Peyer's patch (tissue), 4 donors: ENCODE measurements at regions not wholly inside any gene's neighbourhood (a gene's known extent, or its start where the extent isn't known, plus 50 kb on each side); places are given as distances from the start of the nearest gene placed in this dataset.

Source experiments
- DNase-seq, 3 donors: peaks; one replicate each; pipeline ENCODE4 v3.0.0-alpha.2; 2017 to 2019
- H3K27ac ChIP-seq, 4 donors: fragments of 200-600 bp; sonication (generic); one replicate each; pipeline ENCODE4 v1.5.1; 2016 to 2019
- H3K27me3 ChIP-seq, 2 donors: fragments of 200-600 bp; sonication (generic); one replicate each; pipeline ENCODE4 v1.5.1; 2019
- H3K36me3 ChIP-seq, 3 donors: fragments of 200-600 bp; sonication (generic); one replicate each; pipeline ENCODE4 v1.5.1; 2016 to 2019
- H3K4me1 ChIP-seq, 4 donors: fragments of 200-600 bp; sonication (generic); one replicate each; pipeline ENCODE4 v1.5.1; 2016 to 2019
- H3K4me3 ChIP-seq, 4 donors: fragments of 200-600 bp; sonication (generic); 1 replicate in 3 of 4; 2 replicates in 1 of 4; pipeline ENCODE4 v1.5.1; 2016 to 2019; ENCODE audit warnings: mild to moderate bottlenecking in 1 of 4
- H3K9me3 ChIP-seq, 4 donors: fragments of 200-600 bp; sonication (generic); one replicate each; pipeline ENCODE4 v1.5.1; 2016 to 2019; ENCODE audit warnings: mild to moderate bottlenecking in 1 of 4
- POLR2A ChIP-seq, 2 donors: fragments of 450-650 bp; IDR thresholded peaks; one replicate each; pipeline ENCODE4 v1.5.1; 2017; ENCODE audit warnings: antibody characterized with exemption in 2 of 2, mild to moderate bottlenecking in 2 of 2, moderate library complexity in 2 of 2
- TF ChIP-seq, protein P1 (sequence below), 6 experiments: fragments of 450-650 bp in 4 of 6; fragments of 200-600 bp in 2 of 6; sonication (generic) in 1 of 6; IDR thresholded peaks; one replicate each; pipeline ENCODE4 v1.5.1; 2017 to 2019; ENCODE audit warnings: antibody characterized with exemption in 6 of 6, mild to moderate bottlenecking in 3 of 6, moderate library complexity in 1 of 6

DNA sequence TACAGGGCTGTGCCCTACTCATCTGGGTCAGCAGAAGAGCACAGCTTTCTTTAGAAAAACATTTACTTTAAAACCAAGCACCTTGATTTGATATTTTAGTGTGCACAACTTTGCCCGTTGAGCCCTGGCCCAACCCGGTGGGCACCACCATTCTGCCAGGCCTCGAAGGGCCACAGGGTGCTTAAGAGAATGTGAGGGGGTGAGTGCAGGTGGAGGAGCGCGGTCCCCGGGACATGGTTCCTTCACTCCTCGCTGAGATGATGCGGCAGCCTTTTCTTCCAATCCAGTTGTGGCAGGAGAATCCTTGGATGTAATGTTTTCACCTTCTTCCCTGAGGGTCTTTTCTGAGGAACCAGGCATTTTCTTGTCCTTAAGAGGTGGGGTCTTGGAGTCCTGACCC is 119.0 kb downstream of the RPIA start:
- Histone ChIP-seq H3K27me3 (no peaks in the 10 kb centered on the region), H3K36me3 (no peaks in the 10 kb centered on the region), H3K4me1 (no peaks in the 10 kb centered on the region), H3K27ac (no peak overlapping the region), H3K4me3 (no peak overlapping the region), H3K9me3 (peaks cover 0 to under 1% (median under 1%) of the 10 kb centered on the region in 4 donors)
- no peak for DNase-seq
- TF ChIP-seq, protein P1, sequence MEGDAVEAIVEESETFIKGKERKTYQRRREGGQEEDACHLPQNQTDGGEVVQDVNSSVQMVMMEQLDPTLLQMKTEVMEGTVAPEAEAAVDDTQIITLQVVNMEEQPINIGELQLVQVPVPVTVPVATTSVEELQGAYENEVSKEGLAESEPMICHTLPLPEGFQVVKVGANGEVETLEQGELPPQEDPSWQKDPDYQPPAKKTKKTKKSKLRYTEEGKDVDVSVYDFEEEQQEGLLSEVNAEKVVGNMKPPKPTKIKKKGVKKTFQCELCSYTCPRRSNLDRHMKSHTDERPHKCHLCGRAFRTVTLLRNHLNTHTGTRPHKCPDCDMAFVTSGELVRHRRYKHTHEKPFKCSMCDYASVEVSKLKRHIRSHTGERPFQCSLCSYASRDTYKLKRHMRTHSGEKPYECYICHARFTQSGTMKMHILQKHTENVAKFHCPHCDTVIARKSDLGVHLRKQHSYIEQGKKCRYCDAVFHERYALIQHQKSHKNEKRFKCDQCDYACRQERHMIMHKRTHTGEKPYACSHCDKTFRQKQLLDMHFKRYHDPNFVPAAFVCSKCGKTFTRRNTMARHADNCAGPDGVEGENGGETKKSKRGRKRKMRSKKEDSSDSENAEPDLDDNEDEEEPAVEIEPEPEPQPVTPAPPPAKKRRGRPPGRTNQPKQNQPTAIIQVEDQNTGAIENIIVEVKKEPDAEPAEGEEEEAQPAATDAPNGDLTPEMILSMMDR (IDR thresholded peaks at IDR 0.05): no peak

DNA sequence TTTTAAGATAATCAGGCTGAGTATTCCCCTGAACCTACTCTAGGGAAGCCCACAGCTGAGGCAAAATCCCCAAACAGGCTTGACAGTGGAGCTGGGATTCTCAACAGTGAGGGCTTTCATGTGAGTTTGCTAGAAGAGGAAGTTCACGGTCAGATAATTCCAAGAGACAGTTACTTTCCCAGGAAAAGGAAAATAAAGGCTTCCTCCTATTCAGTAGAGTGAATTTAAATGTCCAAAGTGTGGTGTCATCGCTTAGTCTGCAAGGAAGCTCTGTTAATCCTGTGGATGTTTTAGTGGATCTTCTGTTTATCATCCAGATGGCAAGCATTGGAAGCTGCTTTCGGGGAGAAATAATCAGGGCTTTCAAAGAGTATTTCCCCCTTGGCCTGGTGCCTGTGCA is 119.8 kb downstream of the RPIA start:
- no peak overlapping the region for H3K27ac ChIP-seq
- peaks cover 0 to 6% (median 3%) of the 10 kb centered on the region in 4 donors for H3K9me3 ChIP-seq
- H3K36me3 ChIP-seq: no peaks in the 10 kb centered on the region
- no peaks in the 10 kb centered on the region for H3K4me1 ChIP-seq
- no peak overlapping the region for H3K4me3 ChIP-seq
- TF ChIP-seq, protein P1 (IDR thresholded peaks at IDR 0.05): no peak
- no peak for TF ChIP-seq POLR2A (IDR thresholded peaks at IDR 0.05)
- no peaks in the 10 kb centered on the region for H3K27me3 ChIP-seq
- DNase-seq: no peak

DNA sequence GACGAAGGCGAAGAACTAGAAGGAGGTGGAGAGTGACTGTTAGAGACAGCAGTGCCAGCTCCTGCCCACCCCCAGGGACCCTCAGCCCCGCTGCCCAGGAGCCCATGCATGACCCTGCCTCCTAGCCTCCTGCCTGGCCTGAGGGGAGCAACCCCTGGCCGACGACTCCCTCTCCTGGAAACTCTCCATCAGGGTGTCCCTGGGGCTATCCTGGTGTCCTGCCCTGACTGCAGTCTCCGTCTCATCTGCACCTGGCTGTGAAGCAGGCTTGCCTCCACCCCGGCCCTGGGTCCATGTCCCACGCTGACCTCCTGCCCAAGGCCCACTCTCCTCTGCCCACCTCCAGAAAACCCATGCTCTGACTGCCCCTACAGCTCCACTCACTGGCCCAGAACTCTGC is 120.2 kb downstream of the RPIA start:
- H3K4me1 ChIP-seq: no peaks in the 10 kb centered on the region
- peaks cover 0 to 6% (median 3%) of the 10 kb centered on the region in 4 donors for H3K9me3 ChIP-seq
- TF ChIP-seq POLR2A (IDR thresholded peaks at IDR 0.05): no peak
- TF ChIP-seq, protein P1 (IDR thresholded peaks at IDR 0.05): no peak
- H3K27me3 ChIP-seq: no peaks in the 10 kb centered on the region
- H3K36me3 ChIP-seq: no peaks in the 10 kb centered on the region
- H3K4me3 ChIP-seq: no peak overlapping the region
- DNase-seq: no peak
- no peak overlapping the region for H3K27ac ChIP-seq

DNA sequence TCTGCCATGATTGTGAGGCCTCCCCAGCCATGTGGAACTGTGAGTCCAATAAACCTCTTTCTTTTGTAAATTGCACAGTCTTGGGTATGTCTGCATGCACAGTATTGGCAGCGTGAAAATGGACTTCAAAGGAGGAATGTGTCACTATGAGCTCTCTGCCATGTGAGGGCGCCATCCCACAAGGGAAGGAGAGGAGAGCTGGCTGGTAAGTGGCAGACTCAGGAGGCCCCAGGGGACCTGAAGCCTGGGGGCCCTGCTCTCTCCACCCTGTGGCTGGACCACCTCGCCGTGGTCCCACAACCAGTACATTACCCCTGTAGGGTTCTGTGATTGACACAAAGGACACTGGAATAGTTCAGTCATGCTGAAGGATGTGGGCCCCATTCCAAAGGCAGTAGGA is 122.1 kb downstream of the RPIA start:
- TF ChIP-seq, protein P1 (IDR thresholded peaks at IDR 0.05): no peak
- no peak for TF ChIP-seq POLR2A (IDR thresholded peaks at IDR 0.05)
- H3K36me3 ChIP-seq: no peaks in the 10 kb centered on the region

DNA sequence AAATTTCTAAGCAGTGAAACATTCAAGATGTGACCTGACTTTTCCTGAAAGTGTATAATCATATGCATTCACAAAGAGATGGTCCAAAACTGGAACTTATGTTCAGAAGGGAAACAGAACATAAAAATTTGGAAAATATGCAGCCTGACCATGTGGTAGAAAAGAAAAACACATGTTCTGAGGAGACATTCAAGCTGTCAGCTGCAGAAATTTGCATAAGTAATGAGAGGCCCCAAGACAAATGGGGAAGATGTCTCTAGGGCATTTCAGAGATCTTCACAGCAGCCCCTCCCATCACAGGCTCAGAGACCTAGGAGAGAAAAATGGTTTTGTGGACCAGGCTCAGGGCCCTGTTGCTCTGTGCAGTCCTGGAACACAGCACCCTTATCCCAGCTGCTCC is 123.8 kb downstream of the RPIA start:
- no peaks in the 10 kb centered on the region for H3K4me1 ChIP-seq
- H3K27ac ChIP-seq: no peak overlapping the region
- no peak overlapping the region for H3K4me3 ChIP-seq
- peaks cover 0 to 6% (median 3%) of the 10 kb centered on the region in 4 donors for H3K9me3 ChIP-seq
- TF ChIP-seq, protein P1 (IDR thresholded peaks at IDR 0.05): no peak
- TF ChIP-seq POLR2A (IDR thresholded peaks at IDR 0.05): no peak
- DNase-seq: no peak
- no peaks in the 10 kb centered on the region for H3K27me3 ChIP-seq
- H3K36me3 ChIP-seq: no peaks in the 10 kb centered on the region

More for the DNA sequence above, 122.1 kb downstream of the RPIA start:
- no peak overlapping the region for H3K4me3 ChIP-seq
- H3K9me3 ChIP-seq: peaks cover 0 to 6% (median 3%) of the 10 kb centered on the region in 4 donors
- no peaks in the 10 kb centered on the region for H3K4me1 ChIP-seq
- no peak overlapping the region for H3K27ac ChIP-seq
- H3K27me3 ChIP-seq: no peaks in the 10 kb centered on the region
- no peak for DNase-seq

DNA sequence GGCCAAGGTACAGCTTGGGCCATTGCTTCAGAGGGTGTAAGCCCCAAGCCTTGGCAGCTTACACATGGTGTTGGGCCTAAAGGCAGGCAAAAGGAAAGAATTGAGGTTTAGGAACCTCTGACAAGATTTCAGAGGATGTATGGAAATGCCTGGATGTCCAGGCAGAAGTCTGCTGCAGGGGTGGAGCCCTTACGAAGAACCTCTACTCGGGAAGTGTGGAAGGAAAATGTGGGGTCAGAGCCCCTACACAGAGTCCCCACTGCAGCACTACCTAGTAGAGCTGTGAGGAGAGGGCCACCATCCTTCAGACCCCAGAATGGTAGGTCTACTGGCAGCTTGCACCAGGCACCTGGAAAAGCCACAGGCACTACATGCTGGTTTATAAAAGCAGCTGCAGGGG is 124.2 kb downstream of the RPIA start:
- TF ChIP-seq POLR2A (IDR thresholded peaks at IDR 0.05): no peak
- TF ChIP-seq, protein P1 (IDR thresholded peaks at IDR 0.05): no peak
- Histone ChIP-seq H3K27me3 (no peaks in the 10 kb centered on the region), H3K36me3 (no peaks in the 10 kb centered on the region), H3K4me3 (no peak overlapping the region), H3K27ac (no peak overlapping the region), H3K4me1 (no peaks in the 10 kb centered on the region), H3K9me3 (peaks cover 0 to 6% (median 3%) of the 10 kb centered on the region in 4 donors)
- no peak for DNase-seq
